ENCODE measurements at regions not wholly inside any gene's neighbourhood (a gene's known extent, or its start where the extent isn't known, plus 50 kb on each side); places are given as distances from the start of the nearest gene placed in this dataset.

DNA sequence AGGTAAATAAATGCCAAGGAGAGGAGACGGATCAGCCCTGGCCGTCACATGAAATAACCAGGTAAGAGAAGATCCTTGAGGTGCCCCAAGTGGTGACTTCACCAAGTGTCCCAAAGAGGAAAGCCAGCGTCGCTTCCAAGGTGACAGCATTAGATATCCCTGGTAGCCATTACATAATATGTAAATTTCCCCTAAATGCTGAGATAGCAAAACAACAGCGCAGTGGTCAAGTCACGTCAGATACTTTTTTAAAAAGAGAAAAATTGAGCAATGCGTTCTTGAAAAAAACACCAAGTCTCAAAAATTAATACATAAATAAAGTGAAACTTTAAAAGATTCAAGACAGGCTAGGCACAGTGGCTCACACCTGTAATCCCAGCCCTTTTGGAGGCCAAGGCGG is 100.2 kb downstream of the HTR5A start:
- TF ChIP-seq, protein P1, sequence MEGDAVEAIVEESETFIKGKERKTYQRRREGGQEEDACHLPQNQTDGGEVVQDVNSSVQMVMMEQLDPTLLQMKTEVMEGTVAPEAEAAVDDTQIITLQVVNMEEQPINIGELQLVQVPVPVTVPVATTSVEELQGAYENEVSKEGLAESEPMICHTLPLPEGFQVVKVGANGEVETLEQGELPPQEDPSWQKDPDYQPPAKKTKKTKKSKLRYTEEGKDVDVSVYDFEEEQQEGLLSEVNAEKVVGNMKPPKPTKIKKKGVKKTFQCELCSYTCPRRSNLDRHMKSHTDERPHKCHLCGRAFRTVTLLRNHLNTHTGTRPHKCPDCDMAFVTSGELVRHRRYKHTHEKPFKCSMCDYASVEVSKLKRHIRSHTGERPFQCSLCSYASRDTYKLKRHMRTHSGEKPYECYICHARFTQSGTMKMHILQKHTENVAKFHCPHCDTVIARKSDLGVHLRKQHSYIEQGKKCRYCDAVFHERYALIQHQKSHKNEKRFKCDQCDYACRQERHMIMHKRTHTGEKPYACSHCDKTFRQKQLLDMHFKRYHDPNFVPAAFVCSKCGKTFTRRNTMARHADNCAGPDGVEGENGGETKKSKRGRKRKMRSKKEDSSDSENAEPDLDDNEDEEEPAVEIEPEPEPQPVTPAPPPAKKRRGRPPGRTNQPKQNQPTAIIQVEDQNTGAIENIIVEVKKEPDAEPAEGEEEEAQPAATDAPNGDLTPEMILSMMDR (IDR thresholded peaks at IDR 0.05) = no peak
- TF ChIP-seq EZH2 (IDR thresholded peaks at IDR 0.05) (no peak), EZH2phosphoT487 (IDR thresholded peaks at IDR 0.05) (no peak)

All from neural progenitor cell (in vitro differentiated cells).